SK-N-SH (cell line): ENCODE measurements at regions not wholly inside any gene's neighbourhood (a gene's known extent, or its start where the extent isn't known, plus 50 kb on each side); places are given as distances from the start of the nearest gene placed in this dataset.

Experiments used
- CTCF ChIA-PET: fragments of 300-600, 350-600 bp; formaldehyde crosslinking; extraction: SDS; loops from one replicate; lab custom pipeline; 2021; lab: Yijun Ruan, JAX
- POLR2A ChIA-PET: fragments of 350-600 bp; sonication (Branson Sonifier 250); formaldehyde crosslinking; extraction: SDS; loops from one replicate; lab custom pipeline; 2020; ENCODE audit warnings: antibody characterized with exemption, inconsistent platforms; lab: Yijun Ruan, JAX
- DNase-seq: peaks from one replicate; pipeline ENCODE4 v3.0.0; 2012
- H2AFZ ChIP-seq: fragments of 200-600 bp; sonication (generic); 2 replicates; pipeline ENCODE4 v1.8.1; 2016; ENCODE audit warnings: antibody characterized with exemption, mild to moderate bottlenecking, low read depth
- H3F3A ChIP-seq: fragments of 200-600 bp; sonication (generic); replicated peaks from 2 replicates; pipeline ENCODE3; 2016; ENCODE audit warnings: antibody characterized with exemption, mild to moderate bottlenecking; ENCODE audit not compliant: insufficient read depth
- H3K27ac ChIP-seq, 2 experiments: fragments of 200-500 bp in 1 of 2; fragments of 200-600 bp in 1 of 2; sonication (Bioruptor generic) in 1 of 2; sonication (generic), shearing (Covaris generic) in 1 of 2; 2 replicates each; pipeline versions ENCODE4 v1.5.1 to v1.6.1; 2014 to 2016; ENCODE audit warnings: low read depth in 2 of 2, inconsistent platforms in 1 of 2, low read length in 1 of 2, mild to moderate bottlenecking in 1 of 2, mixed read lengths in 1 of 2
- H3K27me3 ChIP-seq: fragments of 200-600 bp; sonication (generic), shearing (Covaris generic); 2 replicates; pipeline ENCODE4 v1.6.1; 2016; ENCODE audit warnings: mixed run types; ENCODE audit not compliant: insufficient read depth
- H3K36me3 ChIP-seq, 2 experiments: fragments of 200-500 bp in 1 of 2; fragments of 200-600 bp in 1 of 2; sonication (Bioruptor generic) in 1 of 2; sonication (generic) in 1 of 2; replicated peaks in 1 of 2; 2 replicates each; pipeline versions ENCODE3 to v1.5.1; 2014 to 2016; ENCODE audit warnings: low read length in 1 of 2, mild to moderate bottlenecking in 1 of 2; ENCODE audit not compliant: insufficient read depth in 2 of 2, control insufficient read depth in 1 of 2
- H3K4me1 ChIP-seq, 2 experiments: fragments of 200-500 bp in 1 of 2; fragments of 200-600 bp in 1 of 2; sonication (Bioruptor generic) in 1 of 2; sonication (generic), shearing (Covaris generic) in 1 of 2; 2 replicates each; pipeline versions ENCODE4 v1.5.1 to v1.6.1; 2014 to 2016; ENCODE audit warnings: low read depth in 1 of 2, low read length in 1 of 2, mixed run types in 1 of 2; ENCODE audit not compliant: insufficient read depth in 2 of 2, control insufficient read depth in 1 of 2
- H3K4me2 ChIP-seq: fragments of 200-600 bp; sonication (generic), shearing (Covaris generic); 2 replicates; pipeline ENCODE4 v1.6.1; 2017; ENCODE audit warnings: mixed run types
- H3K4me3 ChIP-seq, 2 experiments: fragments of 200-500 bp in 1 of 2; fragments of 200-600 bp in 1 of 2; sonication (Bioruptor generic) in 1 of 2; sonication (generic), shearing (Covaris generic) in 1 of 2; 2 replicates each; pipeline versions ENCODE4 v1.5.1 to v1.8.1; 2014 to 2016; ENCODE audit warnings: low read depth in 2 of 2, inconsistent platforms in 1 of 2, low read length in 1 of 2, mild to moderate bottlenecking in 1 of 2, mixed read lengths in 1 of 2, moderate library complexity in 1 of 2
- H3K79me2 ChIP-seq: fragments of 200-600 bp; sonication (generic); 2 replicates; pipeline ENCODE4 v1.8.1; 2017; ENCODE audit warnings: mild to moderate bottlenecking; ENCODE audit not compliant: insufficient read depth
- H3K9ac ChIP-seq: fragments of 200-600 bp; sonication (generic); 2 replicates; pipeline ENCODE4 v1.6.1; 2017; ENCODE audit warnings: mixed run types
- H3K9me2 ChIP-seq: fragments of 200-600 bp; sonication (generic); 2 replicates; pipeline ENCODE4 v1.6.1; 2017; ENCODE audit warnings: mixed run types
- H3K9me3 ChIP-seq: fragments of 200-600 bp; sonication (generic); 2 replicates; pipeline ENCODE4 v1.6.1; 2017; ENCODE audit warnings: mixed run types, mild to moderate bottlenecking, moderate library complexity
- H4K20me1 ChIP-seq: fragments of 200-600 bp; sonication (generic); 2 replicates; pipeline ENCODE4 v1.6.1; 2017; ENCODE audit warnings: mild to moderate bottlenecking, mixed run types; ENCODE audit not compliant: insufficient read depth
- ELF1 ChIP-seq: IDR thresholded peaks from 2 replicates; pipeline ENCODE4 v1.4.0; 2012
- EP300 ChIP-seq, 2 experiments: IDR thresholded peaks; 2 replicates each; pipeline versions ENCODE4 v1.4.0 to v1.6.1; 2012; ENCODE audit warnings: borderline replicate concordance in 1 of 2, low read depth in 1 of 2, low read length in 1 of 2
- EZH2phosphoT487 ChIP-seq: fragments of 200-600 bp; sonication (generic); IDR thresholded peaks from 2 replicates; pipeline ENCODE4 v1.6.1; 2017; ENCODE audit warnings: low read depth, mixed run types, mild to moderate bottlenecking, antibody characterized with exemption, moderate library complexity, borderline replicate concordance
- FOSL2 ChIP-seq: IDR thresholded peaks from 2 replicates; pipeline ENCODE4 v1.4.0; 2012; ENCODE audit warnings: low read depth, mild to moderate bottlenecking, moderate library complexity, borderline replicate concordance
- FOXJ3 ChIP-seq: sonication (generic); formaldehyde crosslinking; IDR thresholded peaks from 2 replicates; pipeline ENCODE4 v1.5.1; 2020; ENCODE audit warnings: mild to moderate bottlenecking, missing genetic modification reagents
- FOXM1 ChIP-seq: IDR thresholded peaks from 2 replicates; pipeline ENCODE4 v1.4.0; 2012; ENCODE audit warnings: low read depth, mild to moderate bottlenecking
- GABPA ChIP-seq: IDR thresholded peaks from 2 replicates; pipeline ENCODE4 v1.4.0; 2012; ENCODE audit warnings: low read depth, mild to moderate bottlenecking
- GATA2 ChIP-seq: sonication (generic); formaldehyde crosslinking; IDR thresholded peaks from 2 replicates; pipeline ENCODE4 v1.5.0; 2020; ENCODE audit warnings: mild to moderate bottlenecking, missing genetic modification reagents
- IRF3 ChIP-seq: fragments of 150-350 bp; IDR thresholded peaks from 2 replicates; pipeline ENCODE4 v1.6.1; 2016; ENCODE audit warnings: mild to moderate bottlenecking, low read depth, low read length
- MAX ChIP-seq: IDR thresholded peaks from 2 replicates; pipeline ENCODE4 v1.4.0; 2012; ENCODE audit warnings: low read depth
- NRF1 ChIP-seq: IDR thresholded peaks from 2 replicates; pipeline ENCODE4 v1.6.1; 2012; ENCODE audit warnings: low read depth, mild to moderate bottlenecking, low read length
- RCOR1 ChIP-seq: fragments of 150-350 bp; IDR thresholded peaks from 2 replicates; pipeline ENCODE4 v1.6.1; 2017; ENCODE audit warnings: antibody characterized with exemption, low read length
- RFX5 ChIP-seq: IDR thresholded peaks from 2 replicates; pipeline ENCODE4 v1.6.1; 2012; ENCODE audit warnings: mild to moderate bottlenecking, improper control_type of control experiment, low read length
- SIN3A ChIP-seq: IDR thresholded peaks from 2 replicates; pipeline ENCODE4 v1.6.1; 2012; ENCODE audit warnings: low read depth, mild to moderate bottlenecking, low read length, moderate library complexity, borderline replicate concordance
- TEAD4 ChIP-seq: IDR thresholded peaks from 2 replicates; pipeline ENCODE4 v1.4.0; 2012; ENCODE audit warnings: mild to moderate bottlenecking, borderline replicate concordance; ENCODE audit not compliant: insufficient read depth
- USF1 ChIP-seq: IDR thresholded peaks from 2 replicates; pipeline ENCODE4 v1.4.0; 2012; ENCODE audit warnings: low read depth, borderline replicate concordance
- USF2 ChIP-seq: fragments of 150-350 bp; IDR thresholded peaks from 2 replicates; pipeline ENCODE4 v1.6.1; 2017; ENCODE audit warnings: antibody characterized with exemption, low read length, low read depth, borderline replicate concordance
- WGBS: methylation state at CpG from one replicate; pipeline ENCODE4 v1.1.6; 2017; ENCODE audit warnings: low lambda C conversion rate; 5-methylcytosine and 5-hydroxymethylcytosine counted together

- H4K20me1 ChIP-seq = no peaks in the 10 kb centered on the region
- no peak for DNase-seq
- H2AFZ ChIP-seq = no peak overlapping the region
- H3K9me3 ChIP-seq = no peaks in the 10 kb centered on the region
- no peaks in the 10 kb centered on the region for H3F3A ChIP-seq
- no peaks in the 10 kb centered on the region for H3K79me2 ChIP-seq
- TF ChIP-seq RFX5 = no peak
- no peak for TF ChIP-seq USF2
- no peak for TF ChIP-seq FOXJ3 (CRISPR knock-in tag)
- no peak for TF ChIP-seq USF1
- TF ChIP-seq EZH2phosphoT487 = no peak
- TF ChIP-seq RCOR1 = no peak
- no peak for TF ChIP-seq GATA2 (CRISPR knock-in tag)
- no peaks in the 10 kb centered on the region for H3K36me3 ChIP-seq
- H3K4me2 ChIP-seq = no peak overlapping the region
- CTCF ChIA-PET = interaction anchor here (1.3 kb wide), 1 partner anchor 10 kb away, joined by 6 read pairs; no protein-coding TSS in a partner anchor
- WGBS = 29% methylated on average over 3 of the region's 8 CpGs
- H3K9ac ChIP-seq = no peak overlapping the region
- POLR2A ChIA-PET = no interaction called here
- no peaks in the 10 kb centered on the region for H3K9me2 ChIP-seq
- H3K4me1 ChIP-seq = peaks cover 0 to 4% of the 10 kb centered on the region in 2 experiments; a peak in 1 of 4 replicates
- H3K4me3 ChIP-seq = no peak overlapping the region
- H3K27ac ChIP-seq = no peak overlapping the region
- H3K27me3 ChIP-seq = no peaks in the 10 kb centered on the region; the same call in 1 of the 2 replicates
Measured at GRCh38 chr22:49623176-49623575, 204.5 kb downstream of the BRD1 start.

- Histone ChIP-seq H4K20me1 (no peaks in the 10 kb centered on the region), H3K4me3 (no peak overlapping the region), H3K79me2 (no peaks in the 10 kb centered on the region), H3K4me1 (peaks cover 0 to 4% of the 10 kb centered on the region in 2 experiments; a peak in 1 of 4 replicates), H3K9me2 (no peaks in the 10 kb centered on the region), H3K27ac (no peak overlapping the region), H3K27me3 (no peaks in the 10 kb centered on the region; the same call in 1 of the 2 replicates), H3K36me3 (no peaks in the 10 kb centered on the region), H2AFZ (no peak overlapping the region), H3F3A (no peaks in the 10 kb centered on the region), H3K9ac (no peak overlapping the region), H3K9me3 (no peaks in the 10 kb centered on the region), H3K4me2 (no peak overlapping the region)
- ChIA-PET POLR2A (no interaction called here), CTCF (interaction anchor here (1.3 to 4.2 kb wide), 2 partner anchors 11 kb away, joined by 6 to 29 read pairs; no protein-coding TSS in a partner anchor)
- 43% methylated on average over 19 of the region's 29 CpGs for WGBS
- TF ChIP-seq RCOR1 = no peak
- TF ChIP-seq IRF3 = no peak
- no peak for TF ChIP-seq SIN3A
- TF ChIP-seq FOSL2 = no peak
- TF ChIP-seq ELF1 = no peak
- TF ChIP-seq EP300 (IDR thresholded peaks at IDR 0.05; ENCODE audit: borderline replicate concordance in 1 of 2, low read depth in 1 of 2, low read length in 1 of 2) = no peak
- no peak for TF ChIP-seq FOXM1
- TF ChIP-seq FOXJ3 (CRISPR knock-in tag) = no peak
- TF ChIP-seq TEAD4 = no peak
- TF ChIP-seq USF1 = no peak
- no peak for TF ChIP-seq MAX
- TF ChIP-seq NRF1 = no peak
- no peak for TF ChIP-seq GABPA
- DNase-seq = no peak
Measured at GRCh38 chr22:49622241-49623105, 205.2 kb downstream of the BRD1 start.
